ENCODE measurements at regions not wholly inside any gene's neighbourhood (a gene's known extent, or its start where the extent isn't known, plus 50 kb on each side); places are given as distances from the start of the nearest gene placed in this dataset.

- DNase-seq (ENCODE audit: low read depth) = no peak
- H3K4me3 ChIP-seq (ENCODE audit: low read length) = no peak overlapping the region
- no peak for TF ChIP-seq CTCF (conservative IDR thresholded peaks at IDR 0.05; ENCODE audit: low read length)
Measured at GRCh38 chr9:84447305-84447704, 106.7 kb upstream of the SLC28A3 start.

GRCh38 chr9:84450029-84450428, 109.5 kb upstream of the SLC28A3 start:
- H3K4me3 ChIP-seq (ENCODE audit: low read length) = no peak overlapping the region
- TF ChIP-seq CTCF (conservative IDR thresholded peaks at IDR 0.05; ENCODE audit: low read length) = no peak
- no peak for DNase-seq (ENCODE audit: low read depth)

GRCh38 chr9:84456527-84456926, 116.0 kb upstream of the SLC28A3 start:
- H3K4me3 ChIP-seq (ENCODE audit: low read length) = no peak overlapping the region
- no peak for TF ChIP-seq CTCF (conservative IDR thresholded peaks at IDR 0.05; ENCODE audit: low read length)
- no peak for DNase-seq (ENCODE audit: low read depth)

GRCh38 chr9:84460695-84461094, 120.1 kb upstream of the SLC28A3 start:
- H3K4me3 ChIP-seq (ENCODE audit: low read length) = no peak overlapping the region
- TF ChIP-seq CTCF (conservative IDR thresholded peaks at IDR 0.05; ENCODE audit: low read length) = no peak
- DNase-seq (ENCODE audit: low read depth) = no peak

GRCh38 chr9:84463272-84463671, 122.7 kb upstream of the SLC28A3 start:
- no peak for TF ChIP-seq CTCF (conservative IDR thresholded peaks at IDR 0.05; ENCODE audit: low read length)
- H3K4me3 ChIP-seq (ENCODE audit: low read length) = no peak overlapping the region
- no peak for DNase-seq (ENCODE audit: low read depth)

GRCh38 chr9:84466580-84467285, 126.2 kb upstream of the SLC28A3 start:
- no peak for DNase-seq (ENCODE audit: low read depth)
- TF ChIP-seq CTCF (conservative IDR thresholded peaks at IDR 0.05; ENCODE audit: low read length) = no peak
- H3K4me3 ChIP-seq (ENCODE audit: low read length) = no peak overlapping the region

GRCh38 chr9:84471816-84472215, 131.3 kb upstream of the SLC28A3 start:
- no peak overlapping the region for H3K4me3 ChIP-seq (ENCODE audit: low read length)
- DNase-seq (ENCODE audit: low read depth) = no peak
- TF ChIP-seq CTCF (conservative IDR thresholded peaks at IDR 0.05; ENCODE audit: low read length) = no peak
